Neural crest cell (in vitro differentiated cells): ENCODE measurements at regions not wholly inside any gene's neighbourhood (a gene's known extent, or its start where the extent isn't known, plus 50 kb on each side); places are given as distances from the start of the nearest gene placed in this dataset.
"Not testable (repeated sequence)": the region's sequence is repeated elsewhere in the genome, so short reads cannot be mapped to it uniquely, and the experiment has no call there.

Experiments
- DNase-seq: peaks from one replicate; pipeline ENCODE4 v3.0.0; 2021; ENCODE audit warnings: low read depth, mixed read lengths, low spot score
- H3K27ac Mint-ChIP-seq: one replicate; pipeline ENCODE4 v1.8.0; 2021; ENCODE audit warnings: mild to moderate bottlenecking, mixed read lengths; ENCODE audit not compliant: unreplicated experiment
- H3K27me3 Mint-ChIP-seq: 2 replicates; pipeline ENCODE4 v1.8.0; 2021; ENCODE audit warnings: low read depth, mild to moderate bottlenecking, mixed read lengths
- H3K36me3 Mint-ChIP-seq: 2 replicates; pipeline ENCODE4 v1.8.0; 2021; ENCODE audit warnings: low read depth, mild to moderate bottlenecking, mixed read lengths
- H3K4me1 Mint-ChIP-seq: 2 replicates; pipeline ENCODE4 v1.8.0; 2021; ENCODE audit warnings: mixed read lengths
- H3K4me3 Mint-ChIP-seq: one replicate; pipeline ENCODE4 v1.8.0; 2021; ENCODE audit warnings: mild to moderate bottlenecking, mixed read lengths
- H3K9me3 Mint-ChIP-seq: 2 replicates; pipeline ENCODE4 v1.8.0; 2021; ENCODE audit warnings: mixed read lengths
- CTCF ChIP-seq: fragments of 200-600 bp; sonication (generic); conservative IDR thresholded peaks from 2 replicates; pipeline ENCODE4 v1.5.0; 2021; ENCODE audit warnings: antibody characterized with exemption, mild to moderate bottlenecking

- Mint-ChIP-seq H3K27me3 (no peaks in the 10 kb centered on the region), H3K27ac (peak overlapping the region; percentile 24), H3K4me1 (peaks cover 11% of the 10 kb centered on the region), H3K4me3 (no peak overlapping the region), H3K9me3 (peaks cover 3% of the 10 kb centered on the region), H3K36me3 (no peaks in the 10 kb centered on the region)
- no peak for DNase-seq
- no peak for TF ChIP-seq CTCF
Observed at GRCh38 chr1:188027613-188028012, 1198.9 kb downstream of the PLA2G4A start.

GRCh38 chr1:188037572-188037971, 1208.8 kb downstream of the PLA2G4A start:
- H3K36me3 Mint-ChIP-seq, H3K4me3 Mint-ChIP-seq, H3K4me1 Mint-ChIP-seq, DNase-seq, H3K27me3 Mint-ChIP-seq, H3K27ac Mint-ChIP-seq: not testable (repeated sequence)
- H3K9me3 Mint-ChIP-seq, result peaks cover 14% of the 10 kb centered on the region

GRCh38 chr1:188043536-188044245, 1214.9 kb downstream of the PLA2G4A start:
- H3K36me3 Mint-ChIP-seq, result no peaks in the 10 kb centered on the region
- no peak for TF ChIP-seq CTCF
- no peak overlapping the region for H3K4me3 Mint-ChIP-seq
- peaks cover 4% of the 10 kb centered on the region for H3K9me3 Mint-ChIP-seq
- no peaks in the 10 kb centered on the region for H3K27me3 Mint-ChIP-seq
- DNase-seq, result no peak
- no peaks in the 10 kb centered on the region for H3K4me1 Mint-ChIP-seq
- H3K27ac Mint-ChIP-seq, result no peak overlapping the region

- Mint-ChIP-seq H3K36me3 (no peaks in the 10 kb centered on the region), H3K9me3 (no peaks in the 10 kb centered on the region), H3K4me1 (no peaks in the 10 kb centered on the region), H3K27ac (no peak overlapping the region), H3K27me3 (no peaks in the 10 kb centered on the region), H3K4me3 (no peak overlapping the region)
- no peak for DNase-seq
- no peak for TF ChIP-seq CTCF
Observed at GRCh38 chr1:188050250-188050649, 1221.5 kb downstream of the PLA2G4A start.

GRCh38 chr1:188056011-188056410, 1227.3 kb downstream of the PLA2G4A start:
- TF ChIP-seq CTCF, result no peak
- no peak overlapping the region for H3K27ac Mint-ChIP-seq
- DNase-seq, result no peak
- no peak overlapping the region for H3K4me3 Mint-ChIP-seq
- no peaks in the 10 kb centered on the region for H3K27me3 Mint-ChIP-seq
- H3K36me3 Mint-ChIP-seq, result no peaks in the 10 kb centered on the region
- H3K9me3 Mint-ChIP-seq, result peaks cover 3% of the 10 kb centered on the region
- no peaks in the 10 kb centered on the region for H3K4me1 Mint-ChIP-seq

GRCh38 chr1:188058801-188059200, 1230.1 kb downstream of the PLA2G4A start:
- Mint-ChIP-seq H3K27me3 (no peaks in the 10 kb centered on the region), H3K9me3 (peaks cover 5% of the 10 kb centered on the region), H3K27ac (no peak overlapping the region)

More at GRCh38 chr1:188058801-188059200, 1230.1 kb downstream of the PLA2G4A start:
- H3K4me3 Mint-ChIP-seq, result no peak overlapping the region
- no peaks in the 10 kb centered on the region for H3K36me3 Mint-ChIP-seq
- H3K4me1 Mint-ChIP-seq, result no peaks in the 10 kb centered on the region
- no peak for DNase-seq
- TF ChIP-seq CTCF, result no peak
